Neural cell (in vitro differentiated cells): ENCODE measurements at regions not wholly inside any gene's neighbourhood (a gene's known extent, or its start where the extent isn't known, plus 50 kb on each side); places are given as distances from the start of the nearest gene placed in this dataset.

ENCODE experiments used
- CTCF ChIP-seq: fragments of 450-650 bp; IDR thresholded peaks from 2 replicates; pipeline ENCODE4 v1.5.1; 2014; ENCODE audit warnings: antibody characterized with exemption, mild to moderate bottlenecking, moderate library complexity; ENCODE audit not compliant: poor library complexity, severe bottlenecking
- EP300 ChIP-seq: fragments of 450-650 bp; conservative IDR thresholded peaks from 2 replicates; pipeline ENCODE4 v1.6.1; 2014; ENCODE audit warnings: antibody characterized with exemption, mild to moderate bottlenecking, moderate library complexity; ENCODE audit not compliant: poor library complexity, severe bottlenecking
- EZH2 ChIP-seq: fragments of 200-600, 300-800 bp; shearing (Covaris generic), sonication (generic); IDR thresholded peaks from 2 replicates; pipeline ENCODE4 v1.6.1; 2014; ENCODE audit warnings: antibody characterized with exemption, low read length, borderline replicate concordance, mild to moderate bottlenecking; ENCODE audit not compliant: insufficient read depth, poor library complexity, severe bottlenecking
- MXI1 ChIP-seq: fragments of 450-650 bp; conservative IDR thresholded peaks from 2 replicates; pipeline ENCODE4 v1.6.1; 2014; ENCODE audit warnings: antibody characterized with exemption, mild to moderate bottlenecking; ENCODE audit not compliant: poor library complexity, severe bottlenecking
- POLR2AphosphoS5 ChIP-seq: IDR thresholded peaks from 2 replicates; pipeline ENCODE4 v1.6.1; 2012
- RAD21 ChIP-seq: fragments of 450-650 bp; conservative IDR thresholded peaks from 2 replicates; pipeline ENCODE4 v1.6.1; 2014; ENCODE audit warnings: antibody characterized with exemption, mild to moderate bottlenecking, moderate library complexity
- SMC3 ChIP-seq: fragments of 450-650 bp; conservative IDR thresholded peaks from 2 replicates; pipeline ENCODE4 v1.6.1; 2014; ENCODE audit warnings: antibody characterized with exemption, mild to moderate bottlenecking, moderate library complexity; ENCODE audit not compliant: poor library complexity
- TAF1 ChIP-seq: IDR thresholded peaks from 2 replicates; pipeline ENCODE4 v1.6.1; 2012; ENCODE audit warnings: low read depth
- TF ChIP-seq, protein P1 (sequence below): IDR thresholded peaks from 2 replicates; pipeline ENCODE4 v1.6.1; 2012; ENCODE audit warnings: borderline replicate concordance

DNA sequence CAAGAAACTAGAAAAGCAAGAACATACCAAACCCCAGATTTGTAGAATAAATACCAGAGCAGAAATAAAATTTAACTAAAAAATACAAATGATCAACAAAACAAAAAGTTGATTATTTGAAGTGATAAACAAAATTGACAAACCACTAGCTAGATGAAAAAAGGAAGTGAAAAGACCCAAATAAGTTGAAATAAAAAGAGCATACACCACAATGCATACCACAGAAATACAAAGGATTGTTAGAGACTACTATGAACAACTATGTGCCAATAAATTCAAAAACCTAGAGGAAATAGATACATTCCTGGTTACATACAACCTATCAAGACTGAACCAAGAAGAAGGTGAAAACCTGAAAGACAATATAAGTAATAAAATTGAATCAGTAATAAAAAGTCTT, 333.4 kb downstream of the SH2D4B start:
- TF ChIP-seq SMC3 (no peak), POLR2AphosphoS5 (no peak), EP300 (no peak), CTCF (no peak), EZH2 (no peak), MXI1 (no peak), TAF1 (no peak), RAD21 (no peak)
- TF ChIP-seq, protein P1, sequence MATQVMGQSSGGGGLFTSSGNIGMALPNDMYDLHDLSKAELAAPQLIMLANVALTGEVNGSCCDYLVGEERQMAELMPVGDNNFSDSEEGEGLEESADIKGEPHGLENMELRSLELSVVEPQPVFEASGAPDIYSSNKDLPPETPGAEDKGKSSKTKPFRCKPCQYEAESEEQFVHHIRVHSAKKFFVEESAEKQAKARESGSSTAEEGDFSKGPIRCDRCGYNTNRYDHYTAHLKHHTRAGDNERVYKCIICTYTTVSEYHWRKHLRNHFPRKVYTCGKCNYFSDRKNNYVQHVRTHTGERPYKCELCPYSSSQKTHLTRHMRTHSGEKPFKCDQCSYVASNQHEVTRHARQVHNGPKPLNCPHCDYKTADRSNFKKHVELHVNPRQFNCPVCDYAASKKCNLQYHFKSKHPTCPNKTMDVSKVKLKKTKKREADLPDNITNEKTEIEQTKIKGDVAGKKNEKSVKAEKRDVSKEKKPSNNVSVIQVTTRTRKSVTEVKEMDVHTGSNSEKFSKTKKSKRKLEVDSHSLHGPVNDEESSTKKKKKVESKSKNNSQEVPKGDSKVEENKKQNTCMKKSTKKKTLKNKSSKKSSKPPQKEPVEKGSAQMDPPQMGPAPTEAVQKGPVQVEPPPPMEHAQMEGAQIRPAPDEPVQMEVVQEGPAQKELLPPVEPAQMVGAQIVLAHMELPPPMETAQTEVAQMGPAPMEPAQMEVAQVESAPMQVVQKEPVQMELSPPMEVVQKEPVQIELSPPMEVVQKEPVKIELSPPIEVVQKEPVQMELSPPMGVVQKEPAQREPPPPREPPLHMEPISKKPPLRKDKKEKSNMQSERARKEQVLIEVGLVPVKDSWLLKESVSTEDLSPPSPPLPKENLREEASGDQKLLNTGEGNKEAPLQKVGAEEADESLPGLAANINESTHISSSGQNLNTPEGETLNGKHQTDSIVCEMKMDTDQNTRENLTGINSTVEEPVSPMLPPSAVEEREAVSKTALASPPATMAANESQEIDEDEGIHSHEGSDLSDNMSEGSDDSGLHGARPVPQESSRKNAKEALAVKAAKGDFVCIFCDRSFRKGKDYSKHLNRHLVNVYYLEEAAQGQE, result no peak
